Central memory CD8-positive, alpha-beta T cell (primary cell): ENCODE measurements at regions not wholly inside any gene's neighbourhood (a gene's known extent, or its start where the extent isn't known, plus 50 kb on each side); places are given as distances from the start of the nearest gene placed in this dataset.
"Not testable (repeated sequence)": the region's sequence is repeated elsewhere in the genome, so short reads cannot be mapped to it uniquely, and the experiment has no call there.

ENCODE experiments used
- ATAC-seq: fragments of 150-1000 bp; cut with Tn5 transposase; replicated peaks from 2 replicates; pipeline ENCODE4 v1.10.0; 2022; ENCODE audit warnings: mild to moderate bottlenecking, moderate FRiP score, moderate number of reproducible peaks; ENCODE audit not compliant: poor library complexity, severe bottlenecking; ENCODE audit errors: extremely low read depth
- DNase-seq, 2 donors: peaks; one replicate each; pipeline ENCODE4 v3.0.0; 2021; ENCODE audit warnings: low spot score in 2 of 2
- H3K27ac Mint-ChIP-seq: one replicate; pipeline ENCODE4 v1.8.0; 2022; ENCODE audit warnings: low read depth, mild to moderate bottlenecking, moderate library complexity, mixed read lengths
- H3K27me3 Mint-ChIP-seq: one replicate; pipeline ENCODE4 v1.8.0; 2022; ENCODE audit warnings: mixed read lengths
- H3K36me3 Mint-ChIP-seq: one replicate; pipeline ENCODE4 v1.8.0; 2022; ENCODE audit warnings: mild to moderate bottlenecking, moderate library complexity, mixed read lengths; ENCODE audit not compliant: insufficient read depth
- H3K4me1 Mint-ChIP-seq: one replicate; pipeline ENCODE4 v1.8.0; 2022; ENCODE audit warnings: mixed read lengths
- H3K4me3 Mint-ChIP-seq: one replicate; pipeline ENCODE4 v1.8.0; 2022; ENCODE audit warnings: mild to moderate bottlenecking, moderate library complexity, mixed read lengths
- H3K9me3 Mint-ChIP-seq: one replicate; pipeline ENCODE4 v1.8.0; 2022; ENCODE audit warnings: mixed read lengths

GRCh38 chr11:122401581-122401980 is 253.9 kb upstream of the UBASH3B start:
- H3K36me3 Mint-ChIP-seq, DNase-seq, H3K9me3 Mint-ChIP-seq, H3K4me1 Mint-ChIP-seq, H3K27me3 Mint-ChIP-seq, ATAC-seq, H3K27ac Mint-ChIP-seq, H3K4me3 Mint-ChIP-seq: not testable (repeated sequence)

GRCh38 chr11:122399375-122399774 is 256.1 kb upstream of the UBASH3B start:
- H3K4me1 Mint-ChIP-seq, result no peaks in the 10 kb centered on the region
- H3K27ac Mint-ChIP-seq, result no peak overlapping the region
- no peaks in the 10 kb centered on the region for H3K36me3 Mint-ChIP-seq

GRCh38 chr11:122398851-122399250 is 256.7 kb upstream of the UBASH3B start:
- H3K27me3 Mint-ChIP-seq, result no peaks in the 10 kb centered on the region
- no peak overlapping the region for H3K4me3 Mint-ChIP-seq
- H3K4me1 Mint-ChIP-seq, result no peaks in the 10 kb centered on the region
- no peak overlapping the region for H3K27ac Mint-ChIP-seq
- ATAC-seq (no peak), DNase-seq (no peak)
- H3K9me3 Mint-ChIP-seq, result no peaks in the 10 kb centered on the region
- H3K36me3 Mint-ChIP-seq, result no peaks in the 10 kb centered on the region

More at GRCh38 chr11:122399375-122399774, 256.1 kb upstream of the UBASH3B start:
- DNase-seq (no peak), ATAC-seq (no peak)
- Mint-ChIP-seq H3K27me3 (no peaks in the 10 kb centered on the region), H3K9me3 (no peaks in the 10 kb centered on the region), H3K4me3 (no peak overlapping the region)

- H3K9me3 Mint-ChIP-seq, result no peaks in the 10 kb centered on the region
- H3K36me3 Mint-ChIP-seq, result no peaks in the 10 kb centered on the region
- ATAC-seq (no peak), DNase-seq (no peak)
- no peak overlapping the region for H3K27ac Mint-ChIP-seq
- no peak overlapping the region for H3K4me3 Mint-ChIP-seq
- H3K4me1 Mint-ChIP-seq, result no peaks in the 10 kb centered on the region
- H3K27me3 Mint-ChIP-seq, result no peaks in the 10 kb centered on the region
Measured at GRCh38 chr11:122398167-122398566, 257.4 kb upstream of the UBASH3B start.

DNA sequence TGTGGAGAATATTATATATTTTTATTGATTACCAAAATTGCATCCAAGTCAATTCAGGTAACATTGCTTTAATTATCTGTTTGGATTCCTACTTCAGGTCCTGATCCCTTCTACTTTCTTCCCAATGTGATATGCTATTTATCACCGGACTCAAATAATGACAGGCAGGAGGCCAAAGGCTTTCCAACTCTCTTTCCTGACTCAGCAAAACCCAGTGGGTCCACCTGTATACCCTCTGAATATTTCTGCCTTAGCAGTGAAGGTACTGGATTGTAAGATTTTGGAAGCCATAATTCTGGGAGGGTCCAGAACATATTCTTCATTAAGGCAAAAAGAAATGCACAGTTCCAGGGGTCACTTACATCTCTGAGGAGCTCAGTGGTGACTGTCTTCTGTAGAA is 260.2 kb upstream of the UBASH3B start:
- H3K4me3 Mint-ChIP-seq, result no peak overlapping the region
- H3K4me1 Mint-ChIP-seq, result no peaks in the 10 kb centered on the region
- H3K27me3 Mint-ChIP-seq, result no peaks in the 10 kb centered on the region
- DNase-seq, result no peak
- H3K36me3 Mint-ChIP-seq, result no peaks in the 10 kb centered on the region
- no peak for ATAC-seq
- H3K27ac Mint-ChIP-seq, result no peak overlapping the region
- H3K9me3 Mint-ChIP-seq, result no peaks in the 10 kb centered on the region

GRCh38 chr11:122394313-122394712 is 261.2 kb upstream of the UBASH3B start:
- no peak overlapping the region for H3K27ac Mint-ChIP-seq
- H3K9me3 Mint-ChIP-seq, result no peaks in the 10 kb centered on the region
- H3K4me3 Mint-ChIP-seq, result no peak overlapping the region
- ATAC-seq (no peak), DNase-seq (no peak)
- H3K4me1 Mint-ChIP-seq, result no peaks in the 10 kb centered on the region
- H3K36me3 Mint-ChIP-seq, result no peaks in the 10 kb centered on the region
- H3K27me3 Mint-ChIP-seq, result no peaks in the 10 kb centered on the region

- H3K27ac Mint-ChIP-seq, result no peak overlapping the region
- H3K36me3 Mint-ChIP-seq, result no peaks in the 10 kb centered on the region
- no peak overlapping the region for H3K4me3 Mint-ChIP-seq
- H3K9me3 Mint-ChIP-seq, result no peaks in the 10 kb centered on the region
- H3K27me3 Mint-ChIP-seq, result no peaks in the 10 kb centered on the region
- no peaks in the 10 kb centered on the region for H3K4me1 Mint-ChIP-seq
- ATAC-seq (no peak), DNase-seq (no peak)
Measured at GRCh38 chr11:122393209-122393860, 262.2 kb upstream of the UBASH3B start.

- no peaks in the 10 kb centered on the region for H3K36me3 Mint-ChIP-seq
- H3K9me3 Mint-ChIP-seq, result no peaks in the 10 kb centered on the region
- no peaks in the 10 kb centered on the region for H3K4me1 Mint-ChIP-seq
- H3K27me3 Mint-ChIP-seq, result no peaks in the 10 kb centered on the region
- H3K27ac Mint-ChIP-seq, result no peak overlapping the region
- H3K4me3 Mint-ChIP-seq, result no peak overlapping the region
- no peak for DNase-seq
- no peak for ATAC-seq
Measured at GRCh38 chr11:122392508-122392907, 263.0 kb upstream of the UBASH3B start.

- no peaks in the 10 kb centered on the region for H3K9me3 Mint-ChIP-seq
- ATAC-seq (no peak), DNase-seq (no peak)
- no peak overlapping the region for H3K27ac Mint-ChIP-seq
- H3K27me3 Mint-ChIP-seq, result no peaks in the 10 kb centered on the region
- H3K36me3 Mint-ChIP-seq, result no peaks in the 10 kb centered on the region
- no peak overlapping the region for H3K4me3 Mint-ChIP-seq
- H3K4me1 Mint-ChIP-seq, result no peaks in the 10 kb centered on the region
Measured at GRCh38 chr11:122391049-122391448, 264.5 kb upstream of the UBASH3B start.

GRCh38 chr11:122383186-122383585 is 267.2 kb upstream of the BLID start:
- Mint-ChIP-seq H3K36me3 (no peaks in the 10 kb centered on the region), H3K27me3 (no peaks in the 10 kb centered on the region), H3K27ac (no peak overlapping the region), H3K4me1 (no peaks in the 10 kb centered on the region), H3K9me3 (peaks cover 5% of the 10 kb centered on the region), H3K4me3 (no peak overlapping the region)
- ATAC-seq (no peak), DNase-seq (no peak)

DNA sequence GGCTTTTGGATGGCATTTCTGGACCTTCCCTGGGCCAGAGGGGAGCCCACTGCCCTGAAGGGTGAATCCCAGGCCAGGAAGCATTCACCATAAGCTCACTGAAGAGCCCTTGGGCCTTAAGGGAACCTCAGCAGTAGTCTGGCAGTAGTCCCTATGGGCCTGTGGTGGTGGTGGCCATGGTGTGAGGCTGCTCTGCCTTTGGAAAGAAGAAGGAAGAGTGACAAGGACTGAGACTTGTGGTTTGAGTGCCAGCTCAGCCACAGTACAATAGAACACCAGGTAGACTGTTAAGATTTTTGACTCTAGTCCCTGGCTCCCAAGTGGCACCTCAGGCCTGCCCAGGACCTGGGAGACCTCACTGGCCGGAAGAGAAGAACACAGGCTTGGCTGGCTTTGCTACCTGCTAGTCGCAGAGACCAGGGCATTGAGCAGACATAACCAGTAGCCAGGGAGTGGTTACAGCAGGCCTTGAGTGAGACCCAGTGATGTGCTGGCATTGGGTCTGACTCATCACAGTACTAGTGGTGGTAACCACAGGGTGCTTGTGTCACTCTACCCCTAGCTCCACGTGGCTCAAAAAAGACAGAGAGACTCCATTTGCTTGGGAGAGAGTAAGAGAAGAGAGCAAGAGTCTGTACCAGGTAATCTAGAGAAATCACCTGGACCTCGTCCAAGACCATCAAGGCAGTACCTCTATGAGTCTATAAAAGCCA is 259.8 kb upstream of the BLID start:
- H3K9me3 Mint-ChIP-seq, result peaks cover 13% of the 10 kb centered on the region

DNA sequence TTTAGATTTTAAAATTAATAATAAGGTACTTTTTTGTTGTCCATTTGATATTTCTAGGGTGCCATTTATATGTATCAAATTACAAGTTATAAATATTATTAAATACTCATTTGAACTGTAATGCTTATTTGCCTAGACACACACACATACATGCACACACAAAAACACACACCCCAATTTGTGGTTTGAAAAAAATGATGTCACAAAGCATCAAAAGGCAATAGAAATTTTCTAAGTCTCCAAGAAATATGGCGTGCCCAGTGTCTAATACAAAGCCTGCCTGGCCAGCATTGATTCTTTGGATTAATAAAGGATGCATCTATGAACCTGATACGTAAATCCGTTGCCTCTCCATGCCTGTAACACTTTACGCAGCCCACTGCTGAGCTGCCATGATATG is 252.8 kb upstream of the BLID start:
- H3K27me3 Mint-ChIP-seq, result peaks cover 30% of the 10 kb centered on the region
- no peaks in the 10 kb centered on the region for H3K36me3 Mint-ChIP-seq
- ATAC-seq (no peak), DNase-seq (no peak)
- no peak overlapping the region for H3K27ac Mint-ChIP-seq
- no peaks in the 10 kb centered on the region for H3K9me3 Mint-ChIP-seq
- no peaks in the 10 kb centered on the region for H3K4me1 Mint-ChIP-seq
- no peak overlapping the region for H3K4me3 Mint-ChIP-seq

More for the DNA sequence above, 259.8 kb upstream of the BLID start:
- H3K27ac Mint-ChIP-seq, result no peak overlapping the region
- no peaks in the 10 kb centered on the region for H3K4me1 Mint-ChIP-seq
- DNase-seq, result no peak
- no peak for ATAC-seq
- no peak overlapping the region for H3K4me3 Mint-ChIP-seq
- H3K27me3 Mint-ChIP-seq, result peaks cover 22% of the 10 kb centered on the region
- no peaks in the 10 kb centered on the region for H3K36me3 Mint-ChIP-seq

DNA sequence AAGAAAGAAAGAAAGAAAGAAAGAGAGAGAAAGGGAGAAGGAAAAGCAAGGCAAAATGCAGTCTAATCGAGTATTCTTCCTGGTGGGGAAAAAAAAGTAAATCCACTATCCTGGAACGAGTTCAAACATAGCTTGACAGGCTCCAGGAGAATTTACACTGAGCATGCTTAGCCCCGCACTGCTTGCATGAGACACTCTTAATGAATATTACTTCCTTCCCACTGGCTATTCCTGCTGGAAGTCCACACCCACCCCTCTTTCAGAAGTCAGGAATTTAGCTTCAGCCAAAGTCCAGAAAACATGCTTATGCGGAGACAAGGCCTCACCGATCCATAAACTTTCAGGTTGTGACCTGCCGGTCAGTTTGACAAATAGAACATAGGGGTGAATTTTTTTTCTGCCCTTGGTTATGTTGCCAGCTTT is 251.8 kb upstream of the BLID start:
- H3K9me3 Mint-ChIP-seq, result no peaks in the 10 kb centered on the region
- no peak overlapping the region for H3K4me3 Mint-ChIP-seq
- ATAC-seq, result no peak
- no peaks in the 10 kb centered on the region for H3K36me3 Mint-ChIP-seq
- peak overlapping the region; percentile 13 for H3K27ac Mint-ChIP-seq
- H3K4me1 Mint-ChIP-seq, result no peaks in the 10 kb centered on the region
- H3K27me3 Mint-ChIP-seq, result peaks cover 29% of the 10 kb centered on the region
- no peak for DNase-seq
